Stimulated activated CD8-positive, alpha-beta memory T cell treated with anti-CD3 and anti-CD28 coated beads, Interleukin-2, amount 100 ng/mL, for 1 hour (primary cell): ENCODE measurements at regions not wholly inside any gene's neighbourhood (a gene's known extent, or its start where the extent isn't known, plus 50 kb on each side); places are given as distances from the start of the nearest gene placed in this dataset.
"Not testable (repeated sequence)": the region's sequence is repeated elsewhere in the genome, so short reads cannot be mapped to it uniquely, and the experiment has no call there.

Experiments used
- DNase-seq, 2 donors: peaks; one replicate each; pipeline ENCODE4 v3.0.0-alpha.2; 2020; ENCODE audit warnings: low read depth in 2 of 2

- no peak for DNase-seq
Observed at GRCh38 chr6:9195322-9195721, 760.0 kb upstream of the SLC35B3 start.

- no peak for DNase-seq
Observed at GRCh38 chr6:9192405-9192909, 757.1 kb upstream of the SLC35B3 start.

DNA sequence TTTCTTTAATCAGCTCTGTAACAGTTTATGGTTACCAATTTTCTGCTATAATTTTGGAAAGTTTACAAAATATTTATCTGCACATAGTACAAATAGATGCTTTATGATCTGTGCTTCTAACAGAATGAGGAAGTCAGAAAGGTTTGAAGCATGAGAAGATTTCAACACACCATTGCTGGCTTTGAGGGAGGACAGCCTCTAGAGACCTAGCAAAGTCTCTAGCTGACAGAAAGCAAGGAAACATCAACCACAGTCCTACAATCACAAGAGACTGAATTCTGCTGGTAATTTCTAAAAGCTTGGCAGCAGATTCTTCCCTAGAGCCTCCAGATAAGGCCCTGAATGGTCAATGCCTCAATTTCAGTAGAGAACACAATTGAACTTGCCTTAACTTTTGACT, 750.8 kb upstream of the SLC35B3 start:
- no peak for DNase-seq

GRCh38 chr6:9178071-9178470, 742.7 kb upstream of the SLC35B3 start:
- DNase-seq, result no peak

GRCh38 chr6:9173229-9173628, 737.9 kb upstream of the SLC35B3 start:
- DNase-seq, result no peak

DNA sequence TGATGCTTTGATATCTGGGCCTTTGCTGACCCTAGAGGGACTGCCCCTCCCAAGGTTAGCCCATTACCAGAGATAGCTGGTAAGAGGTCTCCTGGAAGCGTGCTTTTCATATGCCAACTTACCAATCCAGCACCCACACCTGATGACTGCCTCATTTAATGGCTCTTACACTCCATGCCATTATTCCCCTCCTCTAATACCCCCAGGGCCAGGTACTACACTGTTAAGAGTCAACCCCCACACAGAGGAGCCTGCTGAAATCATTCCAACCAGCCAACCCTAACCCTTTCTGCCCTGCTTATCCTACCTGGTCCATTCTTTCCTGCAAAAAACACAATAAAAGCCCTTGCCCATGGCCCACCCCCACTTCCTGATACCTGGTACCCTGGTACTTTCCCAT, 736.8 kb upstream of the SLC35B3 start:
- DNase-seq, result no peak

GRCh38 chr6:9168669-9169068, 733.3 kb upstream of the SLC35B3 start:
- DNase-seq, result no peak

- DNase-seq, result no peak
Observed at GRCh38 chr6:9161731-9162130, 726.4 kb upstream of the SLC35B3 start.

DNA sequence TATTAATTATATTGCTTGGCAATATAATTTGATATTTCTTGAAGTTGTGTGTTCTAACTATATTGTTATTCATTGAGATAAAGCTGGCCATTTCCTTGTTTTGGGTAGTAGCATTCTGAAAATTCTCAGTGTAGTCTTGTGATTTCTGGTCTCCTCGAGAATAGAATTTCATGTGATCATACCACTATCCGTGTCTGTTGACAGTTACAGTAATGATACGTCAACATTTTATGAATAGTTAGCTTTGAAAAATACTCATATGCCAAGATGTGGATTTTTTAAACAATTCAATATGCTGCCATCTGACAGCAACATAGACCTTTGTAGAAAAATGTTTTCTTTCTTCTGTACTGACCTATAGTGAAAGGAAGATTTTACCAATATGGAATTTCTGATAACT, 723.7 kb upstream of the SLC35B3 start:
- DNase-seq, result no peak

DNA sequence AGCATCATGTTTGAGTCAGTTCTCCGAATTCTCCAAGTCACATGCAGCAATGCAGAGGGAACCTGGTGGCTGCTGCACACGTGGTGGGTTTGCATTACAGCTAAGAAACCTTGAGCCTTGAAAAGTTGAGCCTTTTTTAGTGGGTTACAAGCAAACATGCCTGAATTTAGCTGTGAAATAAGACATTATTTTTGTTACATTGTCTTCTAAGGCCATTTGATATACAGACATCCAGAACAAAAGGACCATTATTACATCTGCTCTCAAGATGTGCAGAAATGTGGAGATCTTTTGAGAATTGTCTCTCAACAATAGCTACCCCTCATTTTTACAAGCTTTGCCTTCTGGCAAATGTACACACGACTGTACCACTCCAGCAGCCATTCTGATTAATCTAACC, 720.5 kb upstream of the SLC35B3 start:
- no peak for DNase-seq

DNA sequence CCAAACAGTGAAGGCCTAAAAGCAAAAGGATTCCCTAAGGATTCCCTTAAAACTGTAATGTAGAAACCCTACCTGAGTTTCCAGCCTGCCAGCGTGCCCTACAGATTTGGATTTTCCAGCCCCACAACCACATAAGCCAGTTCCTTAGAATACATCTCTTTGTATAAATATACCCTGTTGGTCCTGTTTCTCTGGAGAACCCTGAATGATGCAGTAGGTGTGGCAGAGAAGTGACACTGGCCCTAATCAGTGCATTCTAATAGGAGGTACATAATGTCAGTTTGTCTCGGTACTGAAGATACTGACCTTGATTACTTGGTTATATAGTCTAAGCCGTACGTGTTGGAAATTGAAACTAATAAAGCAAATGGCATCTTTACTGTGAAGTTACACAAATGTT, 707.8 kb upstream of the SLC35B3 start:
- no peak for DNase-seq

DNA sequence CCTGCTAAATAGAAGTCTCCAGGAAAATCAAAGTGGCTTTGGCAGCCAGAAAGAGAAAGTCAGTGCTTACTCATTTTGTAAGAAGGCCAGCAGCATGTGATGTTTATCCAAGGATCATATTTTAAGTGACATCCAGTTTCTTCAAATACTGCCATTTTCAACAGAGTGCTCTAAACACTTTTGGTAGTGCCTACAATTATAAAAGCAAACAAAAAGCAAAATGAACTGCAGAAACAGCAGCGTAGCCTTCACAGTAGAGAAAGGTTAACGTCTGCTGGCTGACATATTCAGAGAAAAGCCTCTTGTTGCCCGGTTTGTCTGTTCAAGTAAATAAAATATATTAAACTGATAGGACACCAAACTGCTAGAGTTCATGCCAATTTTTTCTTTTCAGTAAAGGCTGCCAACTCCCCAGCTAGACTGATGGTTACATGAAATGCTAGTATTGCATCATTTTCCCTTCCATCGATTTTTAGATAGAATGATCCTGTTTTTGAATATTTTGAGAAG, 705.7 kb upstream of the SLC35B3 start:
- DNase-seq, result no peak

- DNase-seq, result no peak
Observed at GRCh38 chr6:9140172-9140571, 704.8 kb upstream of the SLC35B3 start.

DNA sequence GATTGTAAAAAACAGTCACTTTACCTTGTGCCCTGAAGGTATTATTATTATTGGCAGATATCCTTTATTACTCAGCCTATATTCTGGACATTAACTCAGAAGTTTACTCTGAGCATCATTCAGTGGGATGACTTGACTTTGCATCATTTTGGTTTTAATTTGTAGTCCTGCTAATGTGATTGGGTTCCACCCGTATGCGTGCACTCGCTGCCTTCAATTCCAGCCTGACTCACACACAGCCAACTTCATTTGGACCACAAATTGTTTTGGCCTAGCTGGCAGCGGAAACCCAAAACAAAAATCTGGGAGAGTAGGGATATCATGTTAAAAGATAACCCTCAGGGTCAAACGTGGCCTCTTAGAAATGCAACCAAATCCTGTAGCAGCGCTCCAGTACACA, 704.4 kb upstream of the SLC35B3 start:
- DNase-seq, result no peak

DNA sequence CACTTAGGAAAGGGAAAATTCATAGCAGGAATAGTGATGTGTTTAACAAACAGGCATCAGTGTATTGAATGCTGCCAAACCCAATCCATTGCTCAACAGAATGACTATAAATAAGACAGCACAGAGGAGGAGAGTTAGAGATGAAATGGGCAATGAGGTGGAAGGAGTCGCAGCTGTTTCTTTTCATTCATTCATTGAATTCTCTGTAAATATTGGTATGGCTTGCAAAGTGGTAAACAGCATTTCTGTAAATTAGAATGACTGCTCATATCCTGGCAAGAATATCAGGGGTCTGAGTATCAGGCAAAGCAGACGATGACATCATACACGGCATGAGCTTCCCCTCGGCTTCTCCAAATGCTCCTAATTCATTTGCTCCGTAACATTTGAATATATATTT, 703.6 kb upstream of the SLC35B3 start:
- DNase-seq, result no peak

GRCh38 chr6:9136141-9136822, 700.9 kb upstream of the SLC35B3 start:
- DNase-seq, result no peak

- no peak for DNase-seq
Observed at GRCh38 chr6:9131616-9132015, 696.3 kb upstream of the SLC35B3 start.

DNA sequence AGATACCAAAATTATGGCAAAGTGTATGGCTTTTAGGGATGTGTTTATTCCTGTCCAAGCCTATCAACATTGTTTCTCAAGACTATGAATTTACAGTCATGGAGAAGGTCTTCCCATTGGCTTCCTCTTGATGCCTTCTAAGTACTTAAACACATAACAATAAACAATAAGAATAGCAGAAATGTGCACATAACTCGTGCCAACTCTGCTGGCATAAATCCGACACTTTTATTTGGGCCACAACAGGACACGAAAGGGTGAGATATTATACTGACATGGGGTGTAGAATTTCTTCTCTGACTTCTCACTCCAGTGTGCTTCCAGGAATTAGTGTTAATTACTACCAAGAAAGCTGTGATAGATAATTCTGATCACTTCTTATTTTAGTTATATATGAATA, 695.9 kb upstream of the SLC35B3 start:
- DNase-seq, result no peak

DNA sequence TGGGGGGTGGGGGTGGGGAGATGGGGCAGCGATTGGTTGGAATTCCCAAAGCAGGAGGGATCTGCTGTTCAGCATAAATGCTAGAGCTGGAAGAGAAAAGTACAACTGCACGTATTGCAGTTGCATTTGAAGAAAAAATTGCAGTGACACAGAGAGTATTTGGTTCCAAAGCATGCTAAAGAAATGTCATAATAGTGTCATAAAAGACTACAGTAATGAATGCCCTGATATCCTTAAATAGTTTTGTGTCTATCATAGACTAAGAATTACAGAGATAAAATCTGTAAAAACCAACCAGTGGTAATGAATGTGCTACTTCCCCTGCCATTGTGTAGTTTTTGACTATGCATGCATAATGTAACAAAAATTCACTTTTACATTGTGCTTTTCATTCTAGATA, 693.6 kb upstream of the SLC35B3 start:
- DNase-seq, result no peak

- DNase-seq, result no peak
Observed at GRCh38 chr6:9126878-9127560, 691.7 kb upstream of the SLC35B3 start.

- not testable (repeated sequence) for DNase-seq
Observed at GRCh38 chr6:9126034-9126433, 690.7 kb upstream of the SLC35B3 start.

DNA sequence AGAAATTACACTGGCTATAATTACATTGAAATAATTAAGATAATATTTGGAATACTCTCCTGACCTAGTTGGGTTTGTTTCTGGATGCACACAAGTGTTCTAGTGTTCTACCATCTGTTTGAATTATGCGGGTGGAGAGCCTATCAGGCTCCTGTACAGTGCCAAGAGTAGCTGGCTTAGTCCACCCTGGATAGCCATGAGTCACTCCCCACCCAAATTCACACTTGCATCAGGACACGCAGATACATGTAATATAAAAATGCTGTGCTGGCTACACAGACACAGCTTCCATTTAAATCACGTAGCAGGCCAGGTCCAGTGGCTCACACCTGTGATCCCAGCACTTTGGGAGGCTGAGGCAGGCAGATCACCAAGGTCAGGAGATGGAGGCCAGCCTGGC, 686.2 kb upstream of the SLC35B3 start:
- DNase-seq, result no peak

DNA sequence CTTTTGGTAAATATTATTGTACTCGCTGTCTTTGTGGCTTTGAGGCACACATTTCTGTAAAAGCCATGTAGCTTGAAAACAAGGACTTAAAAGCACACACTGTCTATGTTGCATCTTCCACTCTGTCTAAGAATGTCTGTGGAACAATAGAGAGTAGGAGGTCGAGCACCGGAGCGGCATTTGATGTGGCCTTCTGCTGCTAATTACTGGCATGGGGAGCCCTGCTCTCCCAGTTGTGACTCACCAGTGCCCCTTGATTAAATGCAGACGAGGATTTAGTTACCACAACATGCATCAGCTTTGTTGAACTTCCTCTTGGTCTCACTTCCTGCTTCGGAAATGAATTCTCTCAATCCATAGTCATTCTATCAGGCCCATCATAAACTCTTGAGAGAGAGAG, 680.7 kb upstream of the SLC35B3 start:
- no peak for DNase-seq
